ENCODE measurements at regions not wholly inside any gene's neighbourhood (a gene's known extent, or its start where the extent isn't known, plus 50 kb on each side); places are given as distances from the start of the nearest gene placed in this dataset.

DNA sequence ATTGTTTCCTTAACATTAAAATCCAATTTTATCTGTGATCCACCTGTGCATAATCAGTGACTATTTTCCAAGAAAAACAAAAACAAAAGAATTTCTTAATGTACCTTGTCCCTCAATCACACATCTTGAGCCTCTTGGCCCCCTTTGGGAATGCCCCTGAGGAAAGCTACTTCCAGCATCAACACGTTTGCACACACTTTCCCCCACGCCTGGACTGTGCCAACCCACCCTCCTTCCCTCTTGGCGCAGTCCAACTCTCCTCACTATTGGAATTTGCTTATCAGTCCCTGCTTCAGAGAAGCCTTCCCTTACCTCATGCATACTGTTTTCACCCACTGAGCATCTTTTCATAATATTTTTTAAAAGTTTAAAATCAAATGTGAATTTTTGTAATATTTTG lies 389.4 kb upstream of the NRSN1 start:
- Histone ChIP-seq H3K36me3 (ENCODE audit: control insufficient read depth in 2 of 2, insufficient read depth in 1 of 2, low read length in 2 of 2) (no peaks in the 10 kb centered on the region), H3K4me1 (ENCODE audit: control insufficient read depth, insufficient read depth, low read length) (no peaks in the 10 kb centered on the region), H3K9me3 (ENCODE audit: control insufficient read depth, insufficient read depth, low read depth, low read length) (no peaks in the 10 kb centered on the region), H3K27ac (ENCODE audit: extremely low read depth, low read depth, low read length) (no peak overlapping the region), H3K4me3 (ENCODE audit: low read depth, low read length) (no peak overlapping the region)
- ChIA-PET POLR2A (no interaction called here), CTCF (no interaction called here)
- TF ChIP-seq ZNF239 (tag by site-specific recombination; IDR thresholded peaks at IDR 0.05) (no peak), ZNF561 (tag by site-specific recombination; IDR thresholded peaks at IDR 0.05; ENCODE audit: borderline replicate concordance) (no peak), ZNF544 (tag by site-specific recombination; IDR thresholded peaks at IDR 0.05) (no peak), ZNF202 (tag by site-specific recombination; IDR thresholded peaks at IDR 0.05; ENCODE audit: borderline replicate concordance) (no peak), ZNF701 (tag by site-specific recombination; IDR thresholded peaks at IDR 0.05) (no peak), SP2 (tag by site-specific recombination; IDR thresholded peaks at IDR 0.05) (no peak), ZNF324 (tag by site-specific recombination; IDR thresholded peaks at IDR 0.05) (no peak)
- TF ChIP-seq, protein P1, sequence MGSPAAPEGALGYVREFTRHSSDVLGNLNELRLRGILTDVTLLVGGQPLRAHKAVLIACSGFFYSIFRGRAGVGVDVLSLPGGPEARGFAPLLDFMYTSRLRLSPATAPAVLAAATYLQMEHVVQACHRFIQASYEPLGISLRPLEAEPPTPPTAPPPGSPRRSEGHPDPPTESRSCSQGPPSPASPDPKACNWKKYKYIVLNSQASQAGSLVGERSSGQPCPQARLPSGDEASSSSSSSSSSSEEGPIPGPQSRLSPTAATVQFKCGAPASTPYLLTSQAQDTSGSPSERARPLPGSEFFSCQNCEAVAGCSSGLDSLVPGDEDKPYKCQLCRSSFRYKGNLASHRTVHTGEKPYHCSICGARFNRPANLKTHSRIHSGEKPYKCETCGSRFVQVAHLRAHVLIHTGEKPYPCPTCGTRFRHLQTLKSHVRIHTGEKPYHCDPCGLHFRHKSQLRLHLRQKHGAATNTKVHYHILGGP (tag by site-specific recombination; IDR thresholded peaks at IDR 0.05): no peak

DNA sequence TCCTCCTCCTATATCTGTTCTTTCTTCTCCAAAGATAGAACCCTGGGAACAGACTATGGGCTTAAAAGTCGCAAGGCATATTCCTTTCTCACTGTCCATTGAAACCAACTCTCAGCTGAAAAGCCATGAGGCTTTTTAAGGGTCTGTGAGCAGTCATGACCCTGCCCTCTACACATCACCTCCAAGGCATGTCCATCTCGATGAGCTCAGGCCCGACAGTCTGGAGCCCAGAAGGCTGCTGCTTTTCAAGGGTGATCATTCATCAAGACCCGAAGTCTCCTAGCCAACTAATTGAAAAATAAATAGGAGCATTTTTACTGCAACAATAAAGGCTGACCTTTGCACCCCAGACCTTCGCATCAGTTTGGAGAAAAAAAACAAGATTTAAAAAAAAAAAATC lies 378.8 kb upstream of the NRSN1 start:
- no peak overlapping the region for H3K27ac ChIP-seq (ENCODE audit: extremely low read depth, low read depth, low read length)
- POLR2A ChIA-PET: no interaction called here

DNA sequence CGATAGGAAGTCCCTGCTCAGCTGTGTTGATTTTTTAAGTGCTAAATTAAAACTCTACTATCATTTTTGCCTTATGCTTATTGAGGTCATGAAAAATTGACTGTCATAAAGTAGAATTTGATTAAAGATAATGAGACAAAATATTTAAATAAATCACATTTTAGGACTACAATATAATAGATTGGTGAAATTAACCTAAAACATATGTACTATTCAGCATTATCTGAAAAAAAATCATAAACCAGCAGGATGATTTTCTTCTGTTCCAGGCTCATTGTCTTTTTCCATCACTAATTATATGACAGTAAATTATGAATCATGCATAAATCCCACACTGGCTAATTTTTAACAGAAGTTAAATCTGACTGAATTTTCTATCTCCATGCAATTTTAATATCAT lies 373.6 kb upstream of the NRSN1 start:
- H3K36me3 ChIP-seq (ENCODE audit: control insufficient read depth in 2 of 2, insufficient read depth in 1 of 2, low read length in 2 of 2): no peaks in the 10 kb centered on the region
- no peak overlapping the region for H3K4me3 ChIP-seq (ENCODE audit: low read depth, low read length)
- CTCF ChIA-PET: no interaction called here
- POLR2A ChIA-PET: no interaction called here
- no peaks in the 10 kb centered on the region for H3K9me3 ChIP-seq (ENCODE audit: control insufficient read depth, insufficient read depth, low read depth, low read length)
- no peaks in the 10 kb centered on the region for H3K4me1 ChIP-seq (ENCODE audit: control insufficient read depth, insufficient read depth, low read length)
- no peak overlapping the region for H3K27ac ChIP-seq (ENCODE audit: extremely low read depth, low read depth, low read length)
- TF ChIP-seq ZNF677 (tag by site-specific recombination; IDR thresholded peaks at IDR 0.05) (no peak), EGR2 (tag by site-specific recombination; IDR thresholded peaks at IDR 0.05; ENCODE audit: low read depth) (no peak), GLIS1 (tag by site-specific recombination; IDR thresholded peaks at IDR 0.05) (no peak), ZNF548 (tag by site-specific recombination; IDR thresholded peaks at IDR 0.05) (no peak), GFI1B (tag by site-specific recombination; IDR thresholded peaks at IDR 0.05) (no peak)
- TF ChIP-seq, protein P1 (tag by site-specific recombination; IDR thresholded peaks at IDR 0.05): no peak
- TF ChIP-seq, protein P2, sequence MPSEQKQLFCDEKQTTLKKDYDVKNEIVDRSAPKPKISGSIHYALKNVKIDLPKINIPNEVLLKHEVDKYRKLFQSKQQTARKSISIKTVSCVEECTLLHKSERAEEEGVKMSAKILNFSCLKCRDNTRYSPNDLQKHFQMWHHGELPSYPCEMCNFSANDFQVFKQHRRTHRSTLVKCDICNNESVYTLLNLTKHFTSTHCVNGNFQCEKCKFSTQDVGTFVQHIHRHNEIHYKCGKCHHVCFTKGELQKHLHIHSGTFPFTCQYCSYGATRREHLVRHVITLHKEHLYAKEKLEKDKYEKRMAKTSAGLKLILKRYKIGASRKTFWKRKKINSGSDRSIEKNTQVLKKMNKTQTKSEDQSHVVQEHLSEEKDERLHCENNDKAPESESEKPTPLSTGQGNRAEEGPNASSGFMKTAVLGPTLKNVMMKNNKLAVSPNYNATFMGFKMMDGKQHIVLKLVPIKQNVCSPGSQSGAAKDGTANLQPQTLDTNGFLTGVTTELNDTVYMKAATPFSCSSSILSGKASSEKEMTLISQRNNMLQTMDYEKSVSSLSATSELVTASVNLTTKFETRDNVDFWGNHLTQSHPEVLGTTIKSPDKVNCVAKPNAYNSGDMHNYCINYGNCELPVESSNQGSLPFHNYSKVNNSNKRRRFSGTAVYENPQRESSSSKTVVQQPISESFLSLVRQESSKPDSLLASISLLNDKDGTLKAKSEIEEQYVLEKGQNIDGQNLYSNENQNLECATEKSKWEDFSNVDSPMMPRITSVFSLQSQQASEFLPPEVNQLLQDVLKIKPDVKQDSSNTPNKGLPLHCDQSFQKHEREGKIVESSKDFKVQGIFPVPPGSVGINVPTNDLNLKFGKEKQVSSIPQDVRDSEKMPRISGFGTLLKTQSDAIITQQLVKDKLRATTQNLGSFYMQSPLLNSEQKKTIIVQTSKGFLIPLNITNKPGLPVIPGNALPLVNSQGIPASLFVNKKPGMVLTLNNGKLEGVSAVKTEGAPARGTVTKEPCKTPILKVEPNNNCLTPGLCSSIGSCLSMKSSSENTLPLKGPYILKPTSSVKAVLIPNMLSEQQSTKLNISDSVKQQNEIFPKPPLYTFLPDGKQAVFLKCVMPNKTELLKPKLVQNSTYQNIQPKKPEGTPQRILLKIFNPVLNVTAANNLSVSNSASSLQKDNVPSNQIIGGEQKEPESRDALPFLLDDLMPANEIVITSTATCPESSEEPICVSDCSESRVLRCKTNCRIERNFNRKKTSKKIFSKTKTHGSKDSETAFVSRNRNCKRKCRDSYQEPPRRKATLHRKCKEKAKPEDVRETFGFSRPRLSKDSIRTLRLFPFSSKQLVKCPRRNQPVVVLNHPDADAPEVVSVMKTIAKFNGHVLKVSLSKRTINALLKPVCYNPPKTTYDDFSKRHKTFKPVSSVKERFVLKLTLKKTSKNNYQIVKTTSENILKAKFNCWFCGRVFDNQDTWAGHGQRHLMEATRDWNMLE (tag by site-specific recombination; conservative IDR thresholded peaks at IDR 0.05; ENCODE audit: low read depth): no peak
- TF ChIP-seq, protein P3, sequence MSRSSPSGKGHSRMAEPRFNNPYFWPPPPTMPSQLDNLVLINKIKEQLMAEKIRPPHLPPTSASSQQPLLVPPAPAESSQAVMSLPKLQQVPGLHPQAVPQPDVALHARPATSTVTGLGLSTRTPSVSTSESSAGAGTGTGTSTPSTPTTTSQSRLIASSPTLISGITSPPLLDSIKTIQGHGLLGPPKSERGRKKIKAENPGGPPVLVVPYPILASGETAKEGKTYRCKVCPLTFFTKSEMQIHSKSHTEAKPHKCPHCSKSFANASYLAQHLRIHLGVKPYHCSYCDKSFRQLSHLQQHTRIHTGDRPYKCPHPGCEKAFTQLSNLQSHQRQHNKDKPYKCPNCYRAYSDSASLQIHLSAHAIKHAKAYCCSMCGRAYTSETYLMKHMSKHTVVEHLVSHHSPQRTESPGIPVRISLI (tag by site-specific recombination; IDR thresholded peaks at IDR 0.05): no peak
- TF ChIP-seq, protein P4, sequence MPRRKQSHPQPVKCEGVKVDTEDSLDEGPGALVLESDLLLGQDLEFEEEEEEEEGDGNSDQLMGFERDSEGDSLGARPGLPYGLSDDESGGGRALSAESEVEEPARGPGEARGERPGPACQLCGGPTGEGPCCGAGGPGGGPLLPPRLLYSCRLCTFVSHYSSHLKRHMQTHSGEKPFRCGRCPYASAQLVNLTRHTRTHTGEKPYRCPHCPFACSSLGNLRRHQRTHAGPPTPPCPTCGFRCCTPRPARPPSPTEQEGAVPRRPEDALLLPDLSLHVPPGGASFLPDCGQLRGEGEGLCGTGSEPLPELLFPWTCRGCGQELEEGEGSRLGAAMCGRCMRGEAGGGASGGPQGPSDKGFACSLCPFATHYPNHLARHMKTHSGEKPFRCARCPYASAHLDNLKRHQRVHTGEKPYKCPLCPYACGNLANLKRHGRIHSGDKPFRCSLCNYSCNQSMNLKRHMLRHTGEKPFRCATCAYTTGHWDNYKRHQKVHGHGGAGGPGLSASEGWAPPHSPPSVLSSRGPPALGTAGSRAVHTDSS (tag by site-specific recombination; IDR thresholded peaks at IDR 0.05): no peak

More for the DNA sequence above, 378.8 kb upstream of the NRSN1 start:
- CTCF ChIA-PET: interaction anchor here (0.6 kb wide), 1 partner anchor 1853 kb away, joined by 3 read pairs; no protein-coding TSS in a partner anchor
- H3K9me3 ChIP-seq (ENCODE audit: control insufficient read depth, insufficient read depth, low read depth, low read length): no peaks in the 10 kb centered on the region
- no peaks in the 10 kb centered on the region for H3K36me3 ChIP-seq (ENCODE audit: control insufficient read depth in 2 of 2, insufficient read depth in 1 of 2, low read length in 2 of 2)
- H3K4me1 ChIP-seq (ENCODE audit: control insufficient read depth, insufficient read depth, low read length): no peaks in the 10 kb centered on the region
- H3K4me3 ChIP-seq (ENCODE audit: low read depth, low read length): no peak overlapping the region
- TF ChIP-seq, protein P5, sequence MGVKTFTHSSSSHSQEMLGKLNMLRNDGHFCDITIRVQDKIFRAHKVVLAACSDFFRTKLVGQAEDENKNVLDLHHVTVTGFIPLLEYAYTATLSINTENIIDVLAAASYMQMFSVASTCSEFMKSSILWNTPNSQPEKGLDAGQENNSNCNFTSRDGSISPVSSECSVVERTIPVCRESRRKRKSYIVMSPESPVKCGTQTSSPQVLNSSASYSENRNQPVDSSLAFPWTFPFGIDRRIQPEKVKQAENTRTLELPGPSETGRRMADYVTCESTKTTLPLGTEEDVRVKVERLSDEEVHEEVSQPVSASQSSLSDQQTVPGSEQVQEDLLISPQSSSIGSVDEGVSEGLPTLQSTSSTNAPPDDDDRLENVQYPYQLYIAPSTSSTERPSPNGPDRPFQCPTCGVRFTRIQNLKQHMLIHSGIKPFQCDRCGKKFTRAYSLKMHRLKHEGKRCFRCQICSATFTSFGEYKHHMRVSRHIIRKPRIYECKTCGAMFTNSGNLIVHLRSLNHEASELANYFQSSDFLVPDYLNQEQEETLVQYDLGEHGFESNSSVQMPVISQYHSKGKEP (tag by site-specific recombination; IDR thresholded peaks at IDR 0.05): no peak
- no peak for TF ChIP-seq ZNF2 (tag by site-specific recombination; IDR thresholded peaks at IDR 0.05)
